ENCODE measurements at regions not wholly inside any gene's neighbourhood (a gene's known extent, or its start where the extent isn't known, plus 50 kb on each side); places are given as distances from the start of the nearest gene placed in this dataset.

GRCh38 chr4:22091352-22091717 lies 142.8 kb upstream of the KCNIP4 start (continued):
- TF ChIP-seq AHDC1 (CRISPR knock-in tag; IDR thresholded peaks at IDR 0.05; ENCODE audit: borderline replicate concordance) = no peak
- TF ChIP-seq, protein P1, sequence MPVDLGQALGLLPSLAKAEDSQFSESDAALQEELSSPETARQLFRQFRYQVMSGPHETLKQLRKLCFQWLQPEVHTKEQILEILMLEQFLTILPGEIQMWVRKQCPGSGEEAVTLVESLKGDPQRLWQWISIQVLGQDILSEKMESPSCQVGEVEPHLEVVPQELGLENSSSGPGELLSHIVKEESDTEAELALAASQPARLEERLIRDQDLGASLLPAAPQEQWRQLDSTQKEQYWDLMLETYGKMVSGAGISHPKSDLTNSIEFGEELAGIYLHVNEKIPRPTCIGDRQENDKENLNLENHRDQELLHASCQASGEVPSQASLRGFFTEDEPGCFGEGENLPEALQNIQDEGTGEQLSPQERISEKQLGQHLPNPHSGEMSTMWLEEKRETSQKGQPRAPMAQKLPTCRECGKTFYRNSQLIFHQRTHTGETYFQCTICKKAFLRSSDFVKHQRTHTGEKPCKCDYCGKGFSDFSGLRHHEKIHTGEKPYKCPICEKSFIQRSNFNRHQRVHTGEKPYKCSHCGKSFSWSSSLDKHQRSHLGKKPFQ (CRISPR knock-in tag; IDR thresholded peaks at IDR 0.05; ENCODE audit: insufficient replicate concordance) = no peak

- Histone ChIP-seq H2AFZ (ENCODE audit: low read length) (no peak overlapping the region), H3K27ac (ENCODE audit: extremely low read length, insufficient read depth, low read length) (no peak overlapping the region), H3K4me1 (ENCODE audit: insufficient read depth, low read length) (no peaks in the 10 kb centered on the region), H3K9ac (ENCODE audit: insufficient read depth, low read depth, low read length) (no peak overlapping the region), H3K9me3 (ENCODE audit: low read length) (peaks cover 29% of the 10 kb centered on the region), H3K4me3 (replicated peaks in 1 of 3; ENCODE audit: insufficient read depth in 1 of 3, low read depth in 2 of 3, low read length in 3 of 3) (no peak overlapping the region), H3K36me3 (replicated peaks in 1 of 2; ENCODE audit: control insufficient read depth in 1 of 2, insufficient read depth in 2 of 2, low read length in 2 of 2) (no peaks in the 10 kb centered on the region), H4K20me1 (ENCODE audit: insufficient read depth, low read length) (no peaks in the 10 kb centered on the region), H3K27me3 (ENCODE audit: control insufficient read depth in 1 of 2, insufficient read depth in 2 of 2, low read length in 2 of 2) (no peaks in the 10 kb centered on the region), H3K79me2 (ENCODE audit: insufficient read depth, low read length) (no peaks in the 10 kb centered on the region), H3K4me2 (ENCODE audit: low read depth, low read length) (no peak overlapping the region)
- no TSS peak for BruUV-seq (replicated peaks)
- no peak for FAIRE-seq
- in situ Hi-C loops (cut with HindIII; ENCODE audit: extremely low pct_ligation_motif_present, low pct_unique_long_range_greater_than_20kb) = no loop called here
- POLR2A ChIA-PET = no interaction called here
- no peak for DNase-seq (ENCODE audit: low spot score)
- no peak for ATAC-seq
- CTCF ChIA-PET (ENCODE audit: low intra/inter-chr PET ratio, low total read pairs) = no interaction called here
- 19% methylated on average over 6 of the region's 6 CpGs for WGBS (ENCODE audit: low lambda C conversion rate)
- intact Hi-C loops (cut with micrococcal nuclease; ENCODE audit: unreplicated experiment) = no loop called here
- TF ChIP-seq SP2 (CRISPR knock-in tag; IDR thresholded peaks at IDR 0.05) (no peak), RBAK (CRISPR knock-in tag; IDR thresholded peaks at IDR 0.05) (no peak), HIVEP1 (CRISPR knock-in tag; IDR thresholded peaks at IDR 0.05) (no peak), FOXP1 (IDR thresholded peaks at IDR 0.05) (no peak), FOXP1 (CRISPR knock-in tag; IDR thresholded peaks at IDR 0.05) (no peak), KLF12 (CRISPR knock-in tag; IDR thresholded peaks at IDR 0.05; ENCODE audit: borderline replicate concordance) (no peak), ZNF468 (CRISPR knock-in tag; IDR thresholded peaks at IDR 0.05) (no peak), ZBTB49 (CRISPR knock-in tag; IDR thresholded peaks at IDR 0.05; ENCODE audit: borderline replicate concordance) (no peak)
- TF ChIP-seq, protein P2, sequence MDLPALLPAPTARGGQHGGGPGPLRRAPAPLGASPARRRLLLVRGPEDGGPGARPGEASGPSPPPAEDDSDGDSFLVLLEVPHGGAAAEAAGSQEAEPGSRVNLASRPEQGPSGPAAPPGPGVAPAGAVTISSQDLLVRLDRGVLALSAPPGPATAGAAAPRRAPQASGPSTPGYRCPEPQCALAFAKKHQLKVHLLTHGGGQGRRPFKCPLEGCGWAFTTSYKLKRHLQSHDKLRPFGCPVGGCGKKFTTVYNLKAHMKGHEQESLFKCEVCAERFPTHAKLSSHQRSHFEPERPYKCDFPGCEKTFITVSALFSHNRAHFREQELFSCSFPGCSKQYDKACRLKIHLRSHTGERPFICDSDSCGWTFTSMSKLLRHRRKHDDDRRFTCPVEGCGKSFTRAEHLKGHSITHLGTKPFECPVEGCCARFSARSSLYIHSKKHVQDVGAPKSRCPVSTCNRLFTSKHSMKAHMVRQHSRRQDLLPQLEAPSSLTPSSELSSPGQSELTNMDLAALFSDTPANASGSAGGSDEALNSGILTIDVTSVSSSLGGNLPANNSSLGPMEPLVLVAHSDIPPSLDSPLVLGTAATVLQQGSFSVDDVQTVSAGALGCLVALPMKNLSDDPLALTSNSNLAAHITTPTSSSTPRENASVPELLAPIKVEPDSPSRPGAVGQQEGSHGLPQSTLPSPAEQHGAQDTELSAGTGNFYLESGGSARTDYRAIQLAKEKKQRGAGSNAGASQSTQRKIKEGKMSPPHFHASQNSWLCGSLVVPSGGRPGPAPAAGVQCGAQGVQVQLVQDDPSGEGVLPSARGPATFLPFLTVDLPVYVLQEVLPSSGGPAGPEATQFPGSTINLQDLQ (CRISPR knock-in tag; IDR thresholded peaks at IDR 0.05) = no peak
These were observed 142.2 kb upstream of the KCNIP4 start for GRCh38 chr4:22090661-22091351.
